ENCODE measurements at regions not wholly inside any gene's neighbourhood (a gene's known extent, or its start where the extent isn't known, plus 50 kb on each side); places are given as distances from the start of the nearest gene placed in this dataset.

GRCh38 chr13:80037505-80037888 is 303.4 kb downstream of the SPRY2 start:
- DNase-seq (ENCODE audit: low read depth in 2 of 2): peak in 1 of 2 donors; percentile 83

- DNase-seq (ENCODE audit: low read depth in 2 of 2): no peak
These were observed 304.0 kb downstream of the SPRY2 start for GRCh38 chr13:80036845-80037504.

GRCh38 chr13:80035096-80035495 is 305.8 kb downstream of the SPRY2 start:
- no peak for DNase-seq (ENCODE audit: low read depth in 2 of 2)

- DNase-seq (ENCODE audit: low read depth in 2 of 2): no peak
These were observed 307.0 kb downstream of the SPRY2 start for GRCh38 chr13:80033951-80034350.

- DNase-seq (ENCODE audit: low read depth in 2 of 2): no peak
These were observed 307.6 kb downstream of the SPRY2 start for GRCh38 chr13:80033286-80033685.

GRCh38 chr13:80030491-80030890 is 310.4 kb downstream of the SPRY2 start:
- DNase-seq (ENCODE audit: low read depth in 2 of 2): peak; percentile 11 to 25

GRCh38 chr13:80029170-80029569 is 311.8 kb downstream of the SPRY2 start:
- no peak for DNase-seq (ENCODE audit: low read depth in 2 of 2)

GRCh38 chr13:80022146-80022545 is 318.8 kb downstream of the SPRY2 start:
- no peak for DNase-seq (ENCODE audit: low read depth in 2 of 2)

- peak in 1 of 2 donors; percentile 45 for DNase-seq (ENCODE audit: low read depth in 2 of 2)
These were observed 328.7 kb downstream of the SPRY2 start for GRCh38 chr13:80012251-80012650.

GRCh38 chr13:80011448-80012212 is 329.3 kb downstream of the SPRY2 start:
- DNase-seq (ENCODE audit: low read depth in 2 of 2): no peak

- no peak for DNase-seq (ENCODE audit: low read depth in 2 of 2)
These were observed 330.1 kb downstream of the SPRY2 start for GRCh38 chr13:80010846-80011245.

GRCh38 chr13:80010286-80010831 is 330.6 kb downstream of the SPRY2 start:
- peak; percentile 5 to 74 for DNase-seq (ENCODE audit: low read depth in 2 of 2)

GRCh38 chr13:80009760-80010159 is 331.2 kb downstream of the SPRY2 start:
- DNase-seq (ENCODE audit: low read depth in 2 of 2): no peak

GRCh38 chr13:80006940-80007339 is 334.0 kb downstream of the SPRY2 start:
- peak; percentile 33 to 65 for DNase-seq (ENCODE audit: low read depth in 2 of 2)

GRCh38 chr13:80001510-80001842 is 339.4 kb downstream of the SPRY2 start:
- DNase-seq (ENCODE audit: low read depth in 2 of 2): no peak

- DNase-seq (ENCODE audit: low read depth in 2 of 2): no peak
These were observed 340.0 kb downstream of the SPRY2 start for GRCh38 chr13:80000684-80001509.

- DNase-seq (ENCODE audit: low read depth in 2 of 2): no peak
These were observed 341.3 kb downstream of the SPRY2 start for GRCh38 chr13:79999601-80000000.

GRCh38 chr13:79998381-79998880 is 342.5 kb downstream of the SPRY2 start:
- no peak for DNase-seq (ENCODE audit: low read depth in 2 of 2)

GRCh38 chr13:79997244-79997643 is 343.7 kb downstream of the SPRY2 start:
- peak in 1 of 2 donors; percentile 32 for DNase-seq (ENCODE audit: low read depth in 2 of 2)

GRCh38 chr13:79995334-79995733 is 345.6 kb downstream of the SPRY2 start:
- peak in 1 of 2 donors; percentile 49 for DNase-seq (ENCODE audit: low read depth in 2 of 2)

GRCh38 chr13:79992111-79992510 is 348.8 kb downstream of the SPRY2 start:
- no peak for DNase-seq (ENCODE audit: low read depth in 2 of 2)

- DNase-seq (ENCODE audit: low read depth in 2 of 2): no peak
These were observed 350.9 kb downstream of the SPRY2 start for GRCh38 chr13:79990048-79990447.

Data from dermis microvascular lymphatic vessel endothelial cell (primary cell).